Mesodermal cell (in vitro differentiated cells): ENCODE measurements at regions not wholly inside any gene's neighbourhood (a gene's known extent, or its start where the extent isn't known, plus 50 kb on each side); places are given as distances from the start of the nearest gene placed in this dataset.

Experiments used
- H3K27ac ChIP-seq: 2 replicates; pipeline ENCODE4 v1.7.0; 2013; ENCODE audit warnings: mild to moderate bottlenecking, low read depth, low read length, moderate library complexity; ENCODE audit not compliant: severe bottlenecking
- H3K36me3 ChIP-seq: 2 replicates; pipeline ENCODE4 v1.7.1; 2013; ENCODE audit warnings: mild to moderate bottlenecking, low read length, moderate library complexity; ENCODE audit not compliant: control insufficient read depth, insufficient read depth
- H3K4me1 ChIP-seq: one replicate; pipeline ENCODE4 v1.7.1; 2013; ENCODE audit warnings: mild to moderate bottlenecking, low read length; ENCODE audit not compliant: insufficient read depth, control insufficient read depth, poor library complexity, severe bottlenecking
- H3K4me3 ChIP-seq: 2 replicates; pipeline ENCODE4 v1.7.0; 2013; ENCODE audit warnings: low read length, control low read depth, mild to moderate bottlenecking; ENCODE audit not compliant: insufficient read depth, poor library complexity, severe bottlenecking; ENCODE audit errors: extremely low read depth
- H3K9me3 ChIP-seq: 2 replicates; pipeline ENCODE4 v1.7.1; 2013; ENCODE audit warnings: mild to moderate bottlenecking, low read length, moderate library complexity; ENCODE audit not compliant: control insufficient read depth
- WGBS, 2 experiments: methylation state at CpG; one replicate each; pipeline ENCODE4 v1.1.5; 2013; ENCODE audit warnings: missing lambda C conversion rate in 2 of 2; ENCODE audit not compliant: insufficient coverage in 2 of 2; 5-methylcytosine and 5-hydroxymethylcytosine counted together

- WGBS, 2 experiments: 2 to 23% methylated on average over 5 to 9 of the region's 9 CpGs
- no peaks in the 10 kb centered on the region for H3K36me3 ChIP-seq
- no peaks in the 10 kb centered on the region for H3K4me1 ChIP-seq
- no peak overlapping the region for H3K4me3 ChIP-seq
- H3K9me3 ChIP-seq: no peaks in the 10 kb centered on the region
- H3K27ac ChIP-seq: no peak overlapping the region
These were observed 512.4 kb upstream of the TMPO start for GRCh38 chr12:98002887-98003493.

DNA sequence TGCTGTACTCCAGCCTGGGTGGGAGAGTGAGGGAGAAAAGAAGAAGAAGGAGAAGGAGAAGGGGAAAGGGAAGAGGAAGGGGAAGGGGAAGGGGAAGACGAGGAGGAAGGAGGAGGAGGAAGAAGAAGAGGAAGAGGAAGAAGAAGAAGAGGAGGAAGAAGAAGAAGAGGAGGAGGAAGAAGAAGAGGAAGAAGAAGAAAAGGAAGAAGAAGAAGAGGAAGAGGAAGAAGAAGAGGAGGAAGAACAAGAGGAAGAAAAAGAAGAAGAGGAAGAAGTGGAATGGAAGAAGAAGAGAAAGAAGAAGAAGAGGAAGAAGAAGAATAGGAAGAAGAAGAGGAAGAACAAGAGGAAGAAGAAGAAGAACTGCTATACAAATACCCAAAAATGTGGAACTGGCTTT lies 507.4 kb upstream of the TMPO start:
- H3K36me3 ChIP-seq: no peaks in the 10 kb centered on the region
- no peak overlapping the region for H3K27ac ChIP-seq
- no peaks in the 10 kb centered on the region for H3K4me1 ChIP-seq
- WGBS, 2 experiments: 45% methylated on average over 1 of the region's 1 CpG
- no peaks in the 10 kb centered on the region for H3K9me3 ChIP-seq
- H3K4me3 ChIP-seq: no peak overlapping the region

- Histone ChIP-seq H3K4me3 (no peak overlapping the region), H3K27ac (no peak overlapping the region), H3K4me1 (no peaks in the 10 kb centered on the region), H3K36me3 (no peaks in the 10 kb centered on the region), H3K9me3 (no peaks in the 10 kb centered on the region)
- 79 to 80% methylated on average over 2 to 3 of the region's 5 CpGs for WGBS, 2 experiments
These were observed 501.8 kb upstream of the TMPO start for GRCh38 chr12:98013560-98013959.

GRCh38 chr12:98018836-98019235 lies 496.6 kb upstream of the TMPO start:
- H3K4me3 ChIP-seq: no peak overlapping the region

GRCh38 chr12:98020376-98020775 lies 495.0 kb upstream of the TMPO start:
- no peaks in the 10 kb centered on the region for H3K4me1 ChIP-seq
- no peaks in the 10 kb centered on the region for H3K9me3 ChIP-seq
- H3K27ac ChIP-seq: no peak overlapping the region
- H3K4me3 ChIP-seq: no peak overlapping the region
- H3K36me3 ChIP-seq: no peaks in the 10 kb centered on the region

More at GRCh38 chr12:98018836-98019235, 496.6 kb upstream of the TMPO start:
- no peaks in the 10 kb centered on the region for H3K4me1 ChIP-seq
- H3K27ac ChIP-seq: no peak overlapping the region
- H3K36me3 ChIP-seq: no peaks in the 10 kb centered on the region
- no peaks in the 10 kb centered on the region for H3K9me3 ChIP-seq

- H3K4me1 ChIP-seq: no peaks in the 10 kb centered on the region
- no peaks in the 10 kb centered on the region for H3K36me3 ChIP-seq
- no peak overlapping the region for H3K27ac ChIP-seq
- H3K4me3 ChIP-seq: no peak overlapping the region
- no peaks in the 10 kb centered on the region for H3K9me3 ChIP-seq
These were observed 492.4 kb upstream of the TMPO start for GRCh38 chr12:98022961-98023360.

- no peaks in the 10 kb centered on the region for H3K36me3 ChIP-seq
- H3K4me1 ChIP-seq: no peaks in the 10 kb centered on the region
- H3K4me3 ChIP-seq: no peak overlapping the region
- no peaks in the 10 kb centered on the region for H3K9me3 ChIP-seq
- no peak overlapping the region for H3K27ac ChIP-seq
- 50 to 100% methylated on average over 1 of the region's 2 CpGs for WGBS, 2 experiments
These were observed 477.8 kb upstream of the TMPO start for GRCh38 chr12:98037401-98038140.

GRCh38 chr12:98042668-98043067 lies 472.7 kb upstream of the TMPO start:
- H3K9me3 ChIP-seq: no peaks in the 10 kb centered on the region
- H3K4me3 ChIP-seq: no peak overlapping the region
- H3K36me3 ChIP-seq: no peaks in the 10 kb centered on the region
- no peaks in the 10 kb centered on the region for H3K4me1 ChIP-seq
- no peak overlapping the region for H3K27ac ChIP-seq

- H3K9me3 ChIP-seq: no peaks in the 10 kb centered on the region
- H3K4me1 ChIP-seq: no peaks in the 10 kb centered on the region
- H3K36me3 ChIP-seq: no peaks in the 10 kb centered on the region
- no peak overlapping the region for H3K4me3 ChIP-seq
- WGBS, 2 experiments: 60 to 69% methylated on average over 3 to 4 of the region's 4 CpGs
- no peak overlapping the region for H3K27ac ChIP-seq
These were observed 470.0 kb upstream of the TMPO start for GRCh38 chr12:98045395-98045794.

DNA sequence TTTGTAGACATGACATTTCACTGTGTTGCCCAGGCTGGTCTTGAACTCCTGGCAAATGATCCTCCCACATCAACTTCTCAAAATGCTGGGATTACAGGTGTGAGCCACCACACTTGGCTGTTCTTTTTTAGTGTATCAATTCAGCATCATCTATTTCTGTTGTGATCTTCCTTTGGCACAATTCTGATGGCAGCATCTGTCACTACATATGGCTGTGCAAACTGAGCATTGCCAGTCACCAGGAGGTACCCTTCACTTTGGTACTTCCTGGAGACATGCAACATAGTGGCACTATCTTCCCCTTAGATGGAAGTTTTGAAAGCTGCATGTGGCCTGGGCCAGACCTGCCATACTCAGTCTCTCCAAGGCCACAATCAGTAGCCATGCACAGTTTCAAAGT lies 467.1 kb upstream of the TMPO start:
- no peaks in the 10 kb centered on the region for H3K9me3 ChIP-seq
- no peak overlapping the region for H3K27ac ChIP-seq
- no peak overlapping the region for H3K4me3 ChIP-seq
- no peaks in the 10 kb centered on the region for H3K36me3 ChIP-seq
- H3K4me1 ChIP-seq: no peaks in the 10 kb centered on the region

DNA sequence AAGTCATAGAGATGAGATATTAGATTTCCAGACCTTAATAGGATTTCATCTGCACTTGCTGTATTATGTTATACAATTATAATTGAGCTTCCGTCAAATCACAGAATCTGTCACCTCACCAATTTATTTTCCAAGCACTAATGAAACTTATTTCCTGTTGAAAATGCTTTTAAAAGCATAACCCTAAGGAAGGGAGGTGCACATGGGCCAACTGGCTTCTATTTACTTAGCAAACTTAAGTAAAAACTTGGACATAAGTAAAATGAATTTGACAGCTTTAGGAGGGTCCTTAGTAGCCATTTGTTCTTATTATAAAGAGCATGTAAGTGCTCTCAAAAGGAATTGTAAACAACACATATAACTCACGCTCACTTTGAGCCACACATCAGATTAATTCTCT lies 462.2 kb upstream of the TMPO start:
- Histone ChIP-seq H3K4me3 (no peak overlapping the region), H3K27ac (no peak overlapping the region), H3K4me1 (no peaks in the 10 kb centered on the region), H3K9me3 (no peaks in the 10 kb centered on the region), H3K36me3 (no peaks in the 10 kb centered on the region)
- no CpG with 5 or more reads among the region's 2 CpGs for WGBS, 2 experiments
